ENCODE measurements at regions not wholly inside any gene's neighbourhood (a gene's known extent, or its start where the extent isn't known, plus 50 kb on each side); places are given as distances from the start of the nearest gene placed in this dataset.

DNA sequence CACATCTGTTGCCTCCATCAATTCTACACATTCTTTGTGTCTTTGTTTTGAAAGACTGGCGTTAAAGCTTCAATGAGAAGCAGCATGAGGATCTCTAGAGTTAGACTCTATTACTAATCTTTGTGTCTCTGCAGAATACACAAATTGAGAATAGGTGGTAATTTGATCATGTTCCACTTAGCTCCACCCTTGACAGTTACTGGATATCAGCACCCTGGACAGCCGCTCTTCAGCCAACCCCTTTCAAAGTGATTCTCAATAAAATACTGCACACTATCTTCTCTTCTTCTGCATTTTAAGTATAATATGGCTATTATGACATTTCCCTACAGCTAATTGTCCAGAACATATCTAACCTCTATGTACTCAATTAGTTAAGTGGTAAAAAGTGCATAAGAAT is 54.3 kb upstream of the CNR1 start:
- peak; percentile 19 for DNase-seq

GRCh38 chr6:88216182-88216581 is 50.0 kb upstream of the CNR1 start:
- no peak for DNase-seq
